Amniotic epithelial cell (primary cell): ENCODE measurements at regions not wholly inside any gene's neighbourhood (a gene's known extent, or its start where the extent isn't known, plus 50 kb on each side); places are given as distances from the start of the nearest gene placed in this dataset.

Experiments used
- DNase-seq: peaks from one replicate; pipeline ENCODE4 v3.0.0-alpha.2; 2010; ENCODE audit warnings: low read depth

DNA sequence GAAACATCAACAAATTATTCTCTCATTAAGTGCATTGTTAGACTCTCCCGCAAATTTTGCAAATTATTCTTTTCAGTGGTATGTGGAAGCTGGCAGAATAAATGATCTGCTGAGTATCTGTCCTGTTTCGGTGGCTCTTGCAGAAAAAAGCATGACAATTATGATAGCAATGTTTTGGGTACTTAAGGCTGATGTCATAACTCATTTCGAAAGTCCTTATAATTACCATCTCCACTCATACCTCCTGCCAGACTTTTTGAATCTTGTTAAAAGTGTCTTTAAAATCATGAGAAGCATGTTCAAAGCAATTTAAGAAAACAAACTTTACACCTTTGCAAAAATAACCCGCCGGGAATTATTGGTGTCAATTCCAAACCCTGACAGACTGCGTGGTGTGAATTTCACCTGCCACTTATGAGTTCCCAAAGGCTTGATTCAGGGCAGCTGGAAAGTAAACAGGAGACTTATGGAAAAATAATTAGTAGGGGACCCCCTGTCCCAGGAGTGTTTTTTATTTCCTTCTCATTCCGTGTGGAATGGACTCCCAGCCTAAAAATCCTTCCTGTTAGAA, 87.6 kb upstream of the E2F3 start:
- DNase-seq = peak; percentile 14

- DNase-seq = no peak
These were observed 86.5 kb upstream of the E2F3 start for GRCh38 chr6:20314866-20315845.

DNA sequence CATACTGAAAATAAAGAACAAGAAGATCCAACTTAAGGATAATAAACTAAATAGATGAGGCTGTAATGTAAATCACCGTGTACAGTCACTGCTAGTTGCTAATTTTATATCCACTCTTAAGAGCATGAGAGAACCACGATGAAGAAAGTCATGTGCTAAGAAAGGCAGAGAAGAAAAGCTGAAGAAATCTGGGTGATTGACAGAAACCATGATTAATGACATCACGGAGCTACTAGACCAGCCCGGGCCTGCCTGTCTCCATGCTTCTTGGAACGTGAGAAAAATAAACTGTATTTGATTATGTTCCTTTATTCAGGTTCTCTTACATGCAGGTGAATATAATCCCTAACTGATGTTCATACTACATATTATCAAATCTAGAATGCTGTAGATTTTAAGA, 84.2 kb upstream of the E2F3 start:
- no peak for DNase-seq

GRCh38 chr6:20318851-20319387, 82.8 kb upstream of the E2F3 start:
- no peak for DNase-seq

- no peak for DNase-seq
These were observed 81.9 kb upstream of the E2F3 start for GRCh38 chr6:20319520-20320357.

DNA sequence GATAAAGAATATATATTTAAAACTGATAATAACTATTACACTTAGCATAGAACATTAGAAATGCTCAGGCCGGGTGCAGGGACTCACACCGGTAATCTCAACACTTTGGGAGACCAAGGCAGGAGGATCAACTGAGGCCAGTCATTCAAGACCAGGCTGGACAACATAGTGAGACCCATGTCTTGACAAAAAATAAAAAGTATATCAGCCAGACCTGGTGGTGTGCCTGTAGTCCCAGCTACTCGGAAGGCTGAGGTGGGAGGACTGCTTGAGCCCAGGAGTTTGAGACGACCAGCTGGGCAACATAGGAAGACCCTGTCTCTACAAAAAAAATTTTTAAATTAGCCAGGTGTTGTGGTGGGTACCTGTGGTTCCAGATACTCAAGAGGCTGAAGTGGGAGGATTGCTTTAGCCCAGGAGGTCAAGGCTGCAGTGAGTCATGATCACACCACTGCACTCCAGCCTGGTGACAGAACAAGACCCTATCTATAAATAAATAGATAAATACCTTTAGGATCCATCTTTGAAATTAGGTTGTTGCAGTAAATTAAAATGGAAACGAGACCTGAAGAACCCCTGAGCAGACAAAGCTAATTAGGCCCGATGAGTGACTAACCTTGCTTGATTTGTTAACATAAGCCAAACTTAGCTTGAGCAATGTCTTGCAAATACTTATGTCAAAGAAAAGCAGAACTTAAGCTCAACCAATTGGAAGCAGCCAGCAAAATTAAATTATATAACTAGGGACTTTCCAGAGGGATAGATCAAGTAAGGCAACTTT, 75.8 kb upstream of the E2F3 start:
- DNase-seq = peak; percentile 36

DNA sequence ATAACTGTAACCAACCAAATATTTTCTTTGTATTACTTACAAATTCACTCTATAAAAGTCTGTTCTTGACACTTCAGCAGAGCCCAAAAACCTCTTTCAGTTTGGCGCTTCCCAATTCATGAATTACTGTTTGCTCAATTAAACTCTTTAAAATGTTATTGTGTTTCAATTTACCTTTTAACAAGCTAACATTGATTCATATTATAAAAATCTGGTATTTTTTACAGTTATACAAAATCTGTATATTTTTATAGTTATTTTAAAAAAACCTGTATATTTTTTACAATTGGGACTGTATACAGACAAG, 75.3 kb upstream of the E2F3 start:
- no peak for DNase-seq

DNA sequence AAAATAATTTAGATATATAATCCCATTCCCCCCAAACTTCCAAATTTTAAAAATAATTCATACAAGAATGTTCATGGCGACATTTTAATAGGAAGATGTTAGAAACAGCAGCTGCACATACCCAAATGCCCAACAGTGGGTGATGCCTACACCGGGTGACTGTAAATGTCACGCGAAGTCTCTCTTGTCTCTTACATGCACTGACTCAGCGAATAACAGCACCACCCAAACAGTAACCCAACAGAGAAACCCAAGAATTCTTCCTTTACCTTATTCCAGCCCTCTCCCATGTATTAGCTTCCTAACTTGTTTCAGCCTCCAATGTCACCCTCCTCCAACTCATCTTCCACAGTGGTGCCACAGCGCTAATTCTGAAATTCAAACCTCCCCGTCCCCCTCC, 74.5 kb upstream of the E2F3 start:
- no peak for DNase-seq

GRCh38 chr6:20328266-20328923, 73.3 kb upstream of the E2F3 start:
- DNase-seq = no peak

DNA sequence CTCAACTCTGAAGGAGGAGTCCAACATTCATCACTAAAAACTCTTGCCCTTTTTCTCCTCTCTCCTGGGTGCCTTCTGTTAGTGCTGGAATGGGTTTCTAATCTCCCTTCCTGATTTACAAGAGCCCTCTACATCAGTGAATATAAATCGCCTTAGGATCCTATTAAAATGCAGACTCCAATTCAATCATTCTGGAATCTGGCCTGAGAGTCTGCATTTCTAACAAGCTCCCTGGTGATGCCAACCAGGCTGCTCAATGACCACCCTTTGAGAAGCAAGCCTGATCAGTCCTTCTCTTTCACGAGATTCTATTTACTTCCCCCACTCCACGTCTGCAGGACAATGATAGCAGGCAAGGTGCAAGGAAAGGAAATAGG, 72.8 kb upstream of the E2F3 start:
- DNase-seq = no peak

- DNase-seq = no peak
These were observed 70.6 kb upstream of the E2F3 start for GRCh38 chr6:20331042-20331441.

DNA sequence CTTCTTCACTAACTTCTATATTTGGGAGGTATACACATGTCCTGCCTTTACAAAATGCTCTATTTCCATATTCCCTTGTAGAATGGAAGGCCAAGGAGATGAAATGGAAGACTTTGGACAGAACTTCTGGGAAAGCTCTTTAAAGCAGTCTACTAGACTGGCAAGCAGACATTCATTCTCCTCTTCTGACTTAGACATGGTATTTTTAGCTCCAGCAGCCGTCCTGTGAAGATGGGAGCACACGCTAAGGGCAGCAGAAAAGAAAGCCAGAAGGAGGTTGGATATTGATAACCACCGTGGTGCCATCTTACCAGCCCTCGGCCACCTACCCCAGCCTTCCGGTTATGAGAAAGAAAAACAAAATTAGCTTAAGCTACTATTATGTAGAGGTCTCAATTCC, 70.1 kb upstream of the E2F3 start:
- no peak for DNase-seq

- no peak for DNase-seq
These were observed 69.2 kb upstream of the E2F3 start for GRCh38 chr6:20332441-20333006.

DNA sequence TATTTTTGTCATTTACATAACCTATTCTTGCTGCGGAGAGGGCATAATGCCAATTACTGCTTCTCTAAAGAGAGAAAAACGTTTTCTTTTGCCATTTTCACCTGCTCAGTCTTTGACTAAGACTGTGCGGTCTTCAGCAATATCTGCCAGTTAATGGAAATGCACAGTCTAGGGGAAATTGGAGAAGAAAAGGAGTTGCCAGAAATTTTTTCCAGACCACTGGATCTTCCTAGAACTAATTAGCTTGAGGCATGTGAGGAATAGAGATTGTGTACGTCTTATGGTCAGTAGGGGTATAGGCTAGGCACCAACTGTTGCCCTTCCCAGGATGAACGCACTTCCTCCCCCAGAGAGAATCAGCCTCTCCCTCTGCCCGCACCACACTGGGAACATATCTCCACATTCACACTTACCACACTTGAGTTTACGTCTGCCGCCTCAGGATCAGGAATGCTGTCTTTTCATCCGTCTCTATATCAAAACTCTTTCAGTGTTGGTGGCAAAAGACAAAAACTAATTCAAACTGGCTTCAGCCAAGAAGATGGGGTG, 67.9 kb upstream of the E2F3 start:
- no peak for DNase-seq

- no peak for DNase-seq
These were observed 67.3 kb upstream of the E2F3 start for GRCh38 chr6:20334334-20334733.

- DNase-seq = no peak
These were observed 66.7 kb upstream of the E2F3 start for GRCh38 chr6:20334962-20335361.

DNA sequence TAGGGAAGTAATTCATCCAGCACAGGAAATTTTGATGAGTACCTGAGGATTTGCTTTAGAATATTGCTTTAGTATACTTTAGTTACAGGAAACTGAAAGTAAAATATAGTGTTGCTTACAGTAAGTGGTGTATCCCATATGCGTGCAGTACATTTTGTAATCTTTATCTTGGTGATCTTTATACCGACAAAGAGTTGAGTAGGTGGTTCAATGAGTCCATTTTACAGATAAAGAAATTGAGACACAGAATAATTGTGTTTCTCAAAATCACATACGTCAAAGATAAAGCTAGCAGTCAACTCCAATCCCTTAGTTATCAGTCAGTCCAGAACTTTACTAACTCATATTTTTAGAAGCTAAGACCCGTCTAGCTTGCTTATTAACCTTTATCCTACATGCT, 65.8 kb upstream of the E2F3 start:
- peak; percentile 20 for DNase-seq

GRCh38 chr6:20338156-20338555, 63.5 kb upstream of the E2F3 start:
- DNase-seq = peak; percentile 89

DNA sequence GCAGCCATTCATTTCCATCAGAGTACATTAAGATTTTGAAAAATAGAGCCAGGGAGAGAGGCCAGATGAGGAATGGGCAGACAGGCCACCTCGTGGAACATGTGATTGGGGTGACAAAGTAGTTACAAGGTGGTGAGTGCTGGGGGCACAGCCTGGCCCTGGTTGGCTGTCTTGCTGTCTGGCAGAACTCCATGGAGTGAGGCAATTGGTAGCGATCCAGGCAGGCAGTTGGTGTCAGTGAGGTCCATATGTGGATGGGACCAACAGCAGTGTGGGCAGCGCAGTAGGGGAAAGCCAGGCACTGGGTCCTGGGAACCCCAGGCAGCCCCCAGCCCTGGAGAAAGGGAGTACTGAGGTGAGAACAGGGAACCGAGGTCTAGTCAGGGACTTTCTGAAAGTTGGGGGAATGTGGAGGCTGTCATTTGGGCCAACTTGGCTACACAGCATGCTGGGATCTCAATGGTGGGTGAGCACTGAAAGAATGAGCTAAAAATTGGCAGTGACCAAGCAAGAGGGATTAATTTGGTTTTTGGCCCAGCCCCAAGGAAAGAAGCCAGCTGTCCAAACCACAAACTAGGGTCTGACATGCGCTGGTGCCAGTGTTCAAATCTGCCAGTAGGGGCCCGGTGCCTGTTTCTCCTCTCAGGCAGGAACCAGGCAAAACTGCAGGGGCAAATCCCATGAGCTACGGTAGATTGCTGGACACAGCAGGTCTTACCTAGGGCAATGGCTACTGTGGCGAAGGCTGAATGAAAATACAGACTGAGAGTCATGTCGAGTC, 61.4 kb upstream of the E2F3 start:
- no peak for DNase-seq

DNA sequence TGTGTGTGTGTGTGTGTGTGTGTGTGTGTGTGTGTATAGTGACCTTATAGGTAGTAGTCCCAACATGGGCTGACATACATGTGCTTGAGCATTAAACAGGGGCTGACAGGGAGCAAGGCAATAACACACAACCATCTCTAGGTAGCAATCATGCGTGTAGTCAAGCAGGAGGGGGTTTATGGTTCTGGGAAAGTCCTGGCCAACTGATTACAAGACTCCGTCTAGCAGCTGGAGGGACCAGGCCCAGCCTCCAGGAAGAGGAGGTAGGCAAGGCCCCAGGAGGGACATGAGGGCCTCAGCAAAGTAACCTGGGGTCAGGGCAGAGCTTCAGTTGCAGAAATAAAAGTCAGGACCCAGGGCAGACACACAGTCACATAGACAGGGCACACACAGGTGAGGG, 60.6 kb upstream of the E2F3 start:
- DNase-seq = no peak
